KMS-11 (cell line): ENCODE measurements at regions not wholly inside any gene's neighbourhood (a gene's known extent, or its start where the extent isn't known, plus 50 kb on each side); places are given as distances from the start of the nearest gene placed in this dataset.
"Not testable (repeated sequence)": the region's sequence is repeated elsewhere in the genome, so short reads cannot be mapped to it uniquely, and the experiment has no call there.

Source experiments
- H2AFZ ChIP-seq: fragments of 200-600 bp; sonication (generic); 2 replicates; pipeline ENCODE4 v1.6.1; 2016; ENCODE audit warnings: antibody characterized with exemption, mixed run types, low read depth
- H3K27ac ChIP-seq: fragments of 200-600 bp; sonication (generic); 2 replicates; pipeline ENCODE4 v1.6.1; 2016; ENCODE audit warnings: mild to moderate bottlenecking, mixed run types
- H3K27me3 ChIP-seq: fragments of 200-600 bp; sonication (generic); 2 replicates; pipeline ENCODE4 v1.6.1; 2017; ENCODE audit warnings: mild to moderate bottlenecking, low read depth, mixed run types, moderate library complexity; ENCODE audit not compliant: insufficient read depth
- H3K36me3 ChIP-seq: fragments of 200-600 bp; sonication (generic); 2 replicates; pipeline ENCODE4 v1.6.1; 2017; ENCODE audit warnings: mild to moderate bottlenecking, mixed run types; ENCODE audit not compliant: insufficient read depth
- H3K4me1 ChIP-seq: fragments of 200-600 bp; sonication (generic); 2 replicates; pipeline ENCODE4 v1.6.1; 2016; ENCODE audit warnings: mild to moderate bottlenecking, low read depth, mixed run types; ENCODE audit not compliant: poor library complexity, severe bottlenecking
- H3K4me2 ChIP-seq: fragments of 200-600 bp; sonication (generic); 2 replicates; pipeline ENCODE4 v1.7.0; 2016; ENCODE audit warnings: mild to moderate bottlenecking, mixed run types
- H3K4me3 ChIP-seq: fragments of 200-600 bp; sonication (generic); IDR thresholded peaks from 2 replicates; pipeline ENCODE4 v1.6.1; 2017; ENCODE audit warnings: low read depth, low read length, mixed read lengths; ENCODE audit not compliant: insufficient read depth
- H3K79me2 ChIP-seq: fragments of 200-600 bp; sonication (generic); 2 replicates; pipeline ENCODE4 v1.6.1; 2016; ENCODE audit warnings: low read depth, mixed run types; ENCODE audit not compliant: insufficient read depth
- H3K9ac ChIP-seq: fragments of 200-600 bp; sonication (generic); 2 replicates; pipeline ENCODE4 v1.6.1; 2016; ENCODE audit warnings: mild to moderate bottlenecking, mixed run types
- H4K20me1 ChIP-seq: fragments of 200-600 bp; sonication (generic); 2 replicates; pipeline ENCODE4 v1.6.1; 2016; ENCODE audit warnings: mild to moderate bottlenecking, mixed run types; ENCODE audit not compliant: insufficient read depth
- CTCF ChIP-seq: fragments of 200-600 bp; sonication (generic); conservative IDR thresholded peaks from 2 replicates; pipeline ENCODE4 v1.6.1; 2017; ENCODE audit warnings: low read depth, mild to moderate bottlenecking, antibody characterized with exemption, low read length, moderate library complexity, mixed read lengths

GRCh38 chr9:38489057-38489456, 64.8 kb upstream of the IGFBPL1 start:
- Histone ChIP-seq H3K27ac (no peak overlapping the region), H3K9ac (no peak overlapping the region), H3K4me3 (no peak overlapping the region), H3K36me3 (no peaks in the 10 kb centered on the region), H3K4me2 (no peak overlapping the region), H2AFZ (no peak overlapping the region), H3K27me3 (no peaks in the 10 kb centered on the region), H4K20me1 (no peaks in the 10 kb centered on the region), H3K4me1 (no peaks in the 10 kb centered on the region), H3K79me2 (no peaks in the 10 kb centered on the region)
- no peak for TF ChIP-seq CTCF

- no peaks in the 10 kb centered on the region for H3K79me2 ChIP-seq
- H3K36me3 ChIP-seq = no peaks in the 10 kb centered on the region
- no peak overlapping the region for H3K9ac ChIP-seq
- H4K20me1 ChIP-seq = no peaks in the 10 kb centered on the region
- H3K27ac ChIP-seq = no peak overlapping the region
- no peak overlapping the region for H2AFZ ChIP-seq
- no peak overlapping the region for H3K4me2 ChIP-seq
- H3K4me3 ChIP-seq = no peak overlapping the region
- H3K4me1 ChIP-seq = no peaks in the 10 kb centered on the region
- no peaks in the 10 kb centered on the region for H3K27me3 ChIP-seq
- TF ChIP-seq CTCF = no peak
Measured at GRCh38 chr9:38488156-38488698, 64.0 kb upstream of the IGFBPL1 start.

- not testable (repeated sequence) for H3K79me2 ChIP-seq, H3K4me3 ChIP-seq, H3K4me2 ChIP-seq, H3K36me3 ChIP-seq, H3K9ac ChIP-seq, H3K4me1 ChIP-seq, H3K27me3 ChIP-seq, H3K27ac ChIP-seq, H2AFZ ChIP-seq, H4K20me1 ChIP-seq
Measured at GRCh38 chr9:38487418-38488155, 63.3 kb upstream of the IGFBPL1 start.

GRCh38 chr9:38486837-38487236, 62.6 kb upstream of the IGFBPL1 start:
- H3K27me3 ChIP-seq = no peaks in the 10 kb centered on the region
- H3K4me3 ChIP-seq = no peak overlapping the region
- H3K4me2 ChIP-seq = no peak overlapping the region

More at GRCh38 chr9:38486837-38487236, 62.6 kb upstream of the IGFBPL1 start:
- H2AFZ ChIP-seq = no peak overlapping the region
- H3K79me2 ChIP-seq = no peaks in the 10 kb centered on the region
- no peak overlapping the region for H3K9ac ChIP-seq
- H3K27ac ChIP-seq = no peak overlapping the region
- no peaks in the 10 kb centered on the region for H3K36me3 ChIP-seq
- H4K20me1 ChIP-seq = no peaks in the 10 kb centered on the region
- no peak for TF ChIP-seq CTCF
- H3K4me1 ChIP-seq = no peaks in the 10 kb centered on the region
